ENCODE measurements at regions not wholly inside any gene's neighbourhood (a gene's known extent, or its start where the extent isn't known, plus 50 kb on each side); places are given as distances from the start of the nearest gene placed in this dataset.

GRCh38 chr5:166354332-166354731 is 1937.1 kb upstream of the WWC1 start:
- DNase-seq (ENCODE audit: low read depth) (no peak), FAIRE-seq (no peak)
- Histone ChIP-seq H3K36me3 (ENCODE audit: control insufficient read depth, insufficient read depth, low read length) (no peaks in the 10 kb centered on the region), H3K4me3 (ENCODE audit: low read depth, low read length) (no peak overlapping the region), H3K27me3 (ENCODE audit: control insufficient read depth, insufficient read depth, low read length) (no peaks in the 10 kb centered on the region)
- no peak for TF ChIP-seq CTCF (IDR thresholded peaks at IDR 0.05; ENCODE audit: insufficient read depth, low read length, severe bottlenecking)

GRCh38 chr5:166356096-166356495 is 1935.3 kb upstream of the WWC1 start:
- H3K4me3 ChIP-seq (ENCODE audit: low read depth, low read length), result no peak overlapping the region
- DNase-seq (ENCODE audit: low read depth) (no peak), FAIRE-seq (no peak)
- H3K36me3 ChIP-seq (ENCODE audit: control insufficient read depth, insufficient read depth, low read length), result no peaks in the 10 kb centered on the region
- no peak for TF ChIP-seq CTCF (IDR thresholded peaks at IDR 0.05; ENCODE audit: insufficient read depth, low read length, severe bottlenecking)
- no peaks in the 10 kb centered on the region for H3K27me3 ChIP-seq (ENCODE audit: control insufficient read depth, insufficient read depth, low read length)

GRCh38 chr5:166358127-166358830 is 1933.2 kb upstream of the WWC1 start:
- Histone ChIP-seq H3K36me3 (ENCODE audit: control insufficient read depth, insufficient read depth, low read length) (no peaks in the 10 kb centered on the region), H3K4me3 (ENCODE audit: low read depth, low read length) (no peak overlapping the region), H3K27me3 (ENCODE audit: control insufficient read depth, insufficient read depth, low read length) (no peaks in the 10 kb centered on the region)
- FAIRE-seq (no peak), DNase-seq (ENCODE audit: low read depth) (no peak)
- no peak for TF ChIP-seq CTCF (IDR thresholded peaks at IDR 0.05; ENCODE audit: insufficient read depth, low read length, severe bottlenecking)

GRCh38 chr5:166363087-166363760 is 1928.2 kb upstream of the WWC1 start:
- no peak for DNase-seq (ENCODE audit: low read depth)

GRCh38 chr5:166365164-166365563 is 1926.3 kb upstream of the WWC1 start:
- no peak for TF ChIP-seq CTCF (IDR thresholded peaks at IDR 0.05; ENCODE audit: insufficient read depth, low read length, severe bottlenecking)
- FAIRE-seq (no peak), DNase-seq (ENCODE audit: low read depth) (no peak)

More at GRCh38 chr5:166363087-166363760, 1928.2 kb upstream of the WWC1 start:
- Histone ChIP-seq H3K4me3 (ENCODE audit: low read depth, low read length) (no peak overlapping the region), H3K36me3 (ENCODE audit: control insufficient read depth, insufficient read depth, low read length) (no peaks in the 10 kb centered on the region), H3K27me3 (ENCODE audit: control insufficient read depth, insufficient read depth, low read length) (no peaks in the 10 kb centered on the region)
- no peak for FAIRE-seq
- no peak for TF ChIP-seq CTCF (IDR thresholded peaks at IDR 0.05; ENCODE audit: insufficient read depth, low read length, severe bottlenecking)

More at GRCh38 chr5:166365164-166365563, 1926.3 kb upstream of the WWC1 start:
- H3K27me3 ChIP-seq (ENCODE audit: control insufficient read depth, insufficient read depth, low read length), result no peaks in the 10 kb centered on the region
- H3K4me3 ChIP-seq (ENCODE audit: low read depth, low read length), result no peak overlapping the region
- H3K36me3 ChIP-seq (ENCODE audit: control insufficient read depth, insufficient read depth, low read length), result no peaks in the 10 kb centered on the region

Measured in bronchial epithelial cell (primary cell).